GM23248 (cell line): ENCODE measurements at regions not wholly inside any gene's neighbourhood (a gene's known extent, or its start where the extent isn't known, plus 50 kb on each side); places are given as distances from the start of the nearest gene placed in this dataset.
"Not testable (repeated sequence)": the region's sequence is repeated elsewhere in the genome, so short reads cannot be mapped to it uniquely, and the experiment has no call there.

ENCODE experiments used
- DNase-seq: peaks from one replicate; pipeline ENCODE4 v3.0.0-alpha.2; 2015
- H2AFZ ChIP-seq: fragments of 200-600 bp; sonication (generic); 2 replicates; pipeline ENCODE4 v1.6.1; 2016; ENCODE audit warnings: antibody characterized with exemption
- H3F3A ChIP-seq: fragments of 200-600 bp; sonication (generic); 2 replicates; pipeline ENCODE4 v1.6.1; 2016; ENCODE audit warnings: mild to moderate bottlenecking, antibody characterized with exemption, mixed run types; ENCODE audit not compliant: insufficient read depth
- H3K27ac ChIP-seq: fragments of 200-600 bp; sonication (generic); 2 replicates; pipeline ENCODE4 v1.5.1; 2016; ENCODE audit warnings: mild to moderate bottlenecking
- H3K27me3 ChIP-seq: fragments of 200-600 bp; sonication (generic); replicated peaks from 2 replicates; pipeline ENCODE4 v1.6.1; 2016; ENCODE audit warnings: mild to moderate bottlenecking; ENCODE audit not compliant: insufficient read depth
- H3K36me3 ChIP-seq: fragments of 200-600 bp; sonication (generic); 2 replicates; pipeline ENCODE4 v1.6.1; 2016; ENCODE audit warnings: low read depth, mild to moderate bottlenecking
- H3K4me1 ChIP-seq: fragments of 200-600 bp; sonication (generic); 2 replicates; pipeline ENCODE4 v1.6.1; 2016; ENCODE audit warnings: mild to moderate bottlenecking; ENCODE audit not compliant: insufficient read depth
- H3K4me2 ChIP-seq: fragments of 200-600 bp; sonication (generic); one replicate; pipeline ENCODE4 v1.6.1; 2016; ENCODE audit warnings: mild to moderate bottlenecking; ENCODE audit not compliant: unreplicated experiment
- H3K4me3 ChIP-seq: fragments of 200-600 bp; sonication (generic); 2 replicates; pipeline ENCODE4 v1.5.1; 2016; ENCODE audit warnings: mild to moderate bottlenecking
- H3K79me2 ChIP-seq: fragments of 200-600 bp; sonication (generic); 2 replicates; pipeline ENCODE4 v1.6.1; 2016; ENCODE audit warnings: mild to moderate bottlenecking; ENCODE audit not compliant: insufficient read depth
- H3K9ac ChIP-seq: fragments of 200-600 bp; sonication (generic); 2 replicates; pipeline ENCODE4 v1.6.1; 2016; ENCODE audit warnings: mild to moderate bottlenecking
- H3K9me2 ChIP-seq: fragments of 200-600 bp; sonication (generic); 2 replicates; pipeline ENCODE4 v1.6.1; 2016; ENCODE audit warnings: mixed run types, mild to moderate bottlenecking, moderate library complexity; ENCODE audit not compliant: insufficient read depth
- H3K9me3 ChIP-seq: fragments of 200-600 bp; sonication (generic); one replicate; pipeline ENCODE4 v1.6.1; 2017; ENCODE audit warnings: low read depth
- H4K20me1 ChIP-seq: fragments of 200-600 bp; sonication (generic); 2 replicates; pipeline ENCODE4 v1.6.0; 2016; ENCODE audit not compliant: insufficient read depth
- EZH2 ChIP-seq: fragments of 200-600 bp; sonication (generic); IDR thresholded peaks from 2 replicates; pipeline ENCODE4 v1.6.1; 2018; ENCODE audit warnings: antibody characterized with exemption, mild to moderate bottlenecking; ENCODE audit not compliant: insufficient read depth, poor library complexity, severe bottlenecking
- EZH2phosphoT487 ChIP-seq: fragments of 200-600 bp; sonication (generic); IDR thresholded peaks from 2 replicates; pipeline ENCODE4 v1.6.1; 2018; ENCODE audit warnings: antibody characterized with exemption, moderate library complexity, mild to moderate bottlenecking, low read depth; ENCODE audit not compliant: insufficient read depth
- WGBS, 2 experiments: methylation state at CpG; one replicate each; pipeline ENCODE4 v1.1.6; 2015 to 2017; ENCODE audit warnings: low lambda C conversion rate in 2 of 2, low coverage in 1 of 2; ENCODE audit errors: missing lambda C conversion rate in 2 of 2; 5-methylcytosine and 5-hydroxymethylcytosine counted together
- in situ Hi-C: fragments of 300-500 bp; cut with MboI; formaldehyde crosslinking; loops from 2 replicates; pipeline ENCODE4 v1.15.0; 2020

DNA sequence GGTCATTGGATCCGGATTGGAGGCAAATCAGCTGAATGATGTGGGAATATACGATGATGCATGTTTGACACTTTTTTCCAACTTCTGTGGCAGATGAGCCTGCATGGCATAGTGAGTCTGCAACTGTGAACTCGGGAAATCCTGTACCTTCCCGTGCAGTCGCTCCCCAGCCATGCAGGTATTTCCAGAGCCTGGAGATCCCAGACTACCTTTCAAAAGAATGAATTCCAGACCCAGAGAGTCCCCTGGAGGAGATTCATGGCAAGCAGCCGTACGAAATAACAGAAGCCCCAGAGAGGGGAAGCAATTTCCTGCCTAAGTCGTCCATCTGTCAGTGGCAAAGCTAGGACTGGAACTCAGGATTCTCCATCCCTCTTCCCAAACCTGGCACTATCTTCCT is 75.7 kb upstream of the FAM20A start:
- 83 to 85% methylated on average over 8 of the region's 8 CpGs for WGBS, 2 experiments
- in situ Hi-C loops: no loop called here
- Histone ChIP-seq H3K4me2 (no peak overlapping the region), H3K9me2 (no peaks in the 10 kb centered on the region), H3K9ac (no peak overlapping the region), H3K79me2 (no peaks in the 10 kb centered on the region), H4K20me1 (no peaks in the 10 kb centered on the region), H3K27me3 (no peaks in the 10 kb centered on the region), H3K36me3 (no peaks in the 10 kb centered on the region), H3K9me3 (no peaks in the 10 kb centered on the region), H3F3A (no peaks in the 10 kb centered on the region), H3K27ac (no peak overlapping the region), H3K4me3 (no peak overlapping the region), H2AFZ (no peak overlapping the region), H3K4me1 (no peaks in the 10 kb centered on the region)
- no peak for DNase-seq
- TF ChIP-seq EZH2: no peak
- TF ChIP-seq EZH2phosphoT487: no peak

DNA sequence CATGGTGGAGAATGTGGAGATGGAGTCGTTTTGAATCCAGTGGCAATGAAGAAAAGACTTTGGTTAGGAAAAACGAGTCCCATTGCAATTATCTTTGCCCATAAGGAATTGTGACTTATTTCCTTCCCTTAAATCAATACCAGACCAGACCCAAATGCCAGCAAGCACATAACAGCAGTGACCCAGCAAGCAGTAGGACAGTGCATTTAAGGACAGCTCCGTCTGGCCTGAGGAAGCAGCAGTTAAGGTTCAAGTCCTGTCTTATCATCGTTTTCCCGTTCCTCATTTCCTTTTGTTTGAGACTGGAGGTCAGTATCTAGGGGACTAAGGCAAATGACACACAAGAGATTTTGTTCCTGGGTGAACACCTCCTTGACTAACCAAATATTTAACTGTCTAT is 74.6 kb upstream of the FAM20A start:
- no peak overlapping the region for H2AFZ ChIP-seq
- no peaks in the 10 kb centered on the region for H3K79me2 ChIP-seq
- H3K4me1 ChIP-seq: no peaks in the 10 kb centered on the region
- no peak overlapping the region for H3K4me2 ChIP-seq
- no peaks in the 10 kb centered on the region for H4K20me1 ChIP-seq
- no peaks in the 10 kb centered on the region for H3F3A ChIP-seq
- H3K9me3 ChIP-seq: no peaks in the 10 kb centered on the region
- no peak for DNase-seq
- no peaks in the 10 kb centered on the region for H3K9me2 ChIP-seq
- no peaks in the 10 kb centered on the region for H3K27me3 ChIP-seq
- H3K36me3 ChIP-seq: no peaks in the 10 kb centered on the region
- no peak overlapping the region for H3K9ac ChIP-seq
- H3K4me3 ChIP-seq: no peak overlapping the region
- 27 to 28% methylated on average over 5 of the region's 5 CpGs for WGBS, 2 experiments
- TF ChIP-seq EZH2phosphoT487 (no peak), EZH2 (no peak)
- in situ Hi-C loops: no loop called here
- no peak overlapping the region for H3K27ac ChIP-seq

DNA sequence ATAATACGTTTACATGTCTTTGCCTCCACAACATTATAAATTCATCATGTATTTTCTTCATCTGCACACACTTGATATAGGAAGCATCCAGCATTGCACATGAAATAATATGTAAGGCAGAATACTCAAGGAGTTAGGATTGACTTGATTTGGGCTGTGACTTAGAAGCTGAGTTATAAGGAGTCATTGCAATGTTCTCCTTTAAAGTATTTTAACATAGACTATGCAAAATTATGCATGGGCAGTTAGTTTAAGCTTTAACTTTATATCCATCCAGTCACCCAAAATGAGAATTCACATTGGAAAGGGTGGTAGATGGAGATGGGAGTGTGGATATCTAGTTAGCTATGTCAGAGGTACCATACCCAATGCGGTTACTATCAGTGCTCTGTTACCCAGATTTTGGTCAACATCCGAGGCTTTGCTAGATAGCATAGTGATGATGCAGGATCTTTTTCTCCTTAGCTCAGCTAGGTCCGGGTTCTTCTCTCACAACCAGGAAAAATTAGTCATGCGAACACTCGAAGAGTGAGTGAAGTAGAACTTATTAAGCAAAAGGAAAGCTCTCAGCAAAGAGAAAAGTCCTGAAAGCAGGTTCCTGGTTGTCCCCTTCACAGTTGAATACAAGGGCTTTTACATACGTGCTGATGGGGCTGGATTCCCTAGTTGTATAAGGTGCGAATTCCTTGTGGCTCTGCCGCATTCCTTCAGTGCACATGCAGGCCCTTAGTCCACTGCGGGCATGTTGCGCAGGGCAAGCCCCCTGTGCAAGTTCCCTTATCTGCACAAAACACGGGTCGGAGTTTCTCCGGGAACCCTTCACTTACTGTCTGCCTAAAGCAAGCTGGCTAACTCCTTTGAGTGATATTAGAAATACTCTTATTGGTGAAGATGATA is 73.1 kb upstream of the FAM20A start:
- H3K27me3 ChIP-seq: no peaks in the 10 kb centered on the region
- no peak overlapping the region for H3K4me3 ChIP-seq
- no peaks in the 10 kb centered on the region for H3K4me1 ChIP-seq
- H3K9me3 ChIP-seq: no peaks in the 10 kb centered on the region
- no peak overlapping the region for H3K9ac ChIP-seq
- H3F3A ChIP-seq: no peaks in the 10 kb centered on the region
- no peaks in the 10 kb centered on the region for H3K79me2 ChIP-seq
- H2AFZ ChIP-seq: no peak overlapping the region
- no peak for DNase-seq
- in situ Hi-C loops: no loop called here
- 80 to 81% methylated on average over 13 to 14 of the region's 14 CpGs for WGBS, 2 experiments
- H3K27ac ChIP-seq: no peak overlapping the region
- no peaks in the 10 kb centered on the region for H4K20me1 ChIP-seq
- TF ChIP-seq EZH2: no peak
- no peak for TF ChIP-seq EZH2phosphoT487
- no peak overlapping the region for H3K4me2 ChIP-seq
- no peaks in the 10 kb centered on the region for H3K9me2 ChIP-seq
- no peaks in the 10 kb centered on the region for H3K36me3 ChIP-seq

DNA sequence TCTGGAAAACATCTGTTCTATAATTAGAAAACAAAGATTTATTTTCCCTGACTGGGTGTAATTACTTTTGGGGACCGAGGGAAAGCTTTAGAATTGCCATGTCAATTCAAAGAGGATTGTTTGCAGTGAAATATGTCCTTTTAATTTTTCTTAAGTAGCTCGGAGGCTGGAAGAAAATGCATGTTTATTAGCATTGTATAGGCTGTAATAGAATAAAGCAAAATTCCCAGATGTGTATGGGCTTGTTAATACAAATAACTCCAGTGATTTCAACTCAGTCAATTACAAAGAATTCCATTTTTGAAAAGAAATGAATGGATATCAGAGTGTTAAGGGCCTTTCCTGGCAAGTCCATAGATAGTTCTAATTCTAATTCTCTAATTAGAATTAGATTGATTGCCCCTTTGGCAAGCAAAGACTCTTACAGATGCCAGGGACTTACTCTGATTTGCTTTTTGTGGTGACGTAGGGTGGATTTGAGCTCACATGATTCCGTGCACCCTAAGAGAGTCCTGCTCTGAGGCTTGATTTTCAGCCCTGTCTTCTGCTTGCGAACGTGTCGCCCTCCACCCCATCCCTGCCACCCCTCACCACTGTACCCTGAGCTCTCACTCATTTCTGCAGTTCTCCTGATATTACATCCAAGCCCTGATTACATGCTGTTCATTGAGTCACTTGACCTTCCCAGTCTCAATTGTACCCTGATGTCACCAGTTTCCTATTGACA is 70.0 kb upstream of the FAM20A start:
- WGBS, 2 experiments: 46 to 52% methylated on average over 7 of the region's 7 CpGs
- H3K4me3 ChIP-seq: no peak overlapping the region

DNA sequence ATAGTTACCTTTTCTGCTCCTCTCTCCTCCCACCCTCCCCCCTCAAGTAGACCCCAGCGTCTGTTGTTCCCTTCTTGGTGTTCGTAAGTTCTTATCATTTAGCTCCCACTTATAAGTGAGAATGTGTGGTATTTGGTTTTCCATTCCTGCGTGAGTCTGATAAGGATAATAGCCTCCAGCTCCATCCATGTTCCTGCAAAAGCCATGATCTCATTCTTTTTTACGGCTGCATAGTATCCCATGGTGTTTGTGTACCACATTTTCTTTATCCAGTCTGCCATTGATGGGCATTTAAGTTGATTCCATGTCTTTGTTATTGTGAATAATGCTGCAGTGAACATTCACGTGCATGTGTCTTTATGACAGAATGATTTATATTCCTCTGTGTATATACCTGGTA is 65.3 kb upstream of the FAM20A start:
- H3F3A ChIP-seq, H3K9me2 ChIP-seq, H3K9ac ChIP-seq, H2AFZ ChIP-seq, DNase-seq, H3K27me3 ChIP-seq, H3K4me3 ChIP-seq, H3K27ac ChIP-seq, in situ Hi-C loops, H3K9me3 ChIP-seq, H3K36me3 ChIP-seq, H3K79me2 ChIP-seq, H4K20me1 ChIP-seq, H3K4me2 ChIP-seq, H3K4me1 ChIP-seq: not testable (repeated sequence)
- WGBS, 2 experiments: 57 to 64% methylated on average over 5 of the region's 5 CpGs

More for the DNA sequence above, 70.0 kb upstream of the FAM20A start:
- Histone ChIP-seq H2AFZ (no peak overlapping the region), H3K9me2 (no peaks in the 10 kb centered on the region), H3K36me3 (no peaks in the 10 kb centered on the region), H3K79me2 (no peaks in the 10 kb centered on the region), H3K9me3 (no peaks in the 10 kb centered on the region), H3K27ac (no peak overlapping the region), H3K9ac (no peak overlapping the region), H3K4me1 (no peaks in the 10 kb centered on the region), H4K20me1 (no peaks in the 10 kb centered on the region), H3F3A (no peaks in the 10 kb centered on the region), H3K27me3 (no peaks in the 10 kb centered on the region), H3K4me2 (no peak overlapping the region)
- DNase-seq: no peak
- in situ Hi-C loops: no loop called here
- no peak for TF ChIP-seq EZH2
- no peak for TF ChIP-seq EZH2phosphoT487
